ENCODE measurements at regions not wholly inside any gene's neighbourhood (a gene's known extent, or its start where the extent isn't known, plus 50 kb on each side); places are given as distances from the start of the nearest gene placed in this dataset.
"Not testable (repeated sequence)": the region's sequence is repeated elsewhere in the genome, so short reads cannot be mapped to it uniquely, and the experiment has no call there.

DNA sequence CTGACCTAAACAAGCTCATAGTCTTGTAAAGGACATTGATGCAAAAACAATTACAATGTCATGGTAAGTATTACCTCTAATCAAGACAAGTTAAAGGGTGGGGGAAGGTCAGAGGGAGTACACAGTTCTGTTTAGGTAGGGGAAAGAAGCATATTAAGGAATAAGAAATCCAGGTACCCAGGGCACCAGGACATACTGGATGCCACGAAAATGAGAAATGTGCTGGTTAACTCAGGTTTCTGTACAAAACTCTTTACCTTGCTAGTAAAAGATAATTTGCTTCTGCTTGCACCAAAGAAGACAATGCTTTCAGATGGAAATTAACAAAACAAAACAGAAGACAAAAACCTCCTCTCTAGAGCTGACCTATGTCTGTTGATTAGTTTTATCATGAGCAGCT, 70.7 kb upstream of the MED13 start:
- no peak for ATAC-seq
- no peak overlapping the region for H3K27ac Mint-ChIP-seq
- TF ChIP-seq, protein P1, sequence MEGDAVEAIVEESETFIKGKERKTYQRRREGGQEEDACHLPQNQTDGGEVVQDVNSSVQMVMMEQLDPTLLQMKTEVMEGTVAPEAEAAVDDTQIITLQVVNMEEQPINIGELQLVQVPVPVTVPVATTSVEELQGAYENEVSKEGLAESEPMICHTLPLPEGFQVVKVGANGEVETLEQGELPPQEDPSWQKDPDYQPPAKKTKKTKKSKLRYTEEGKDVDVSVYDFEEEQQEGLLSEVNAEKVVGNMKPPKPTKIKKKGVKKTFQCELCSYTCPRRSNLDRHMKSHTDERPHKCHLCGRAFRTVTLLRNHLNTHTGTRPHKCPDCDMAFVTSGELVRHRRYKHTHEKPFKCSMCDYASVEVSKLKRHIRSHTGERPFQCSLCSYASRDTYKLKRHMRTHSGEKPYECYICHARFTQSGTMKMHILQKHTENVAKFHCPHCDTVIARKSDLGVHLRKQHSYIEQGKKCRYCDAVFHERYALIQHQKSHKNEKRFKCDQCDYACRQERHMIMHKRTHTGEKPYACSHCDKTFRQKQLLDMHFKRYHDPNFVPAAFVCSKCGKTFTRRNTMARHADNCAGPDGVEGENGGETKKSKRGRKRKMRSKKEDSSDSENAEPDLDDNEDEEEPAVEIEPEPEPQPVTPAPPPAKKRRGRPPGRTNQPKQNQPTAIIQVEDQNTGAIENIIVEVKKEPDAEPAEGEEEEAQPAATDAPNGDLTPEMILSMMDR (IDR thresholded peaks at IDR 0.05) = no peak
- H3K27me3 Mint-ChIP-seq = peaks cover 18% of the 10 kb centered on the region
- no peaks in the 10 kb centered on the region for H3K4me1 Mint-ChIP-seq (ENCODE audit: low read depth)
- H3K36me3 Mint-ChIP-seq (ENCODE audit: low read depth) = no peaks in the 10 kb centered on the region
- DNase-seq = no peak
- ChIA-PET POLR2A (no interaction called here), CTCF (no interaction called here)
- intact Hi-C loops (cut with micrococcal nuclease) = no loop called here
- no peaks in the 10 kb centered on the region for H3K9me3 Mint-ChIP-seq
- H3K4me3 Mint-ChIP-seq = no peak overlapping the region

DNA sequence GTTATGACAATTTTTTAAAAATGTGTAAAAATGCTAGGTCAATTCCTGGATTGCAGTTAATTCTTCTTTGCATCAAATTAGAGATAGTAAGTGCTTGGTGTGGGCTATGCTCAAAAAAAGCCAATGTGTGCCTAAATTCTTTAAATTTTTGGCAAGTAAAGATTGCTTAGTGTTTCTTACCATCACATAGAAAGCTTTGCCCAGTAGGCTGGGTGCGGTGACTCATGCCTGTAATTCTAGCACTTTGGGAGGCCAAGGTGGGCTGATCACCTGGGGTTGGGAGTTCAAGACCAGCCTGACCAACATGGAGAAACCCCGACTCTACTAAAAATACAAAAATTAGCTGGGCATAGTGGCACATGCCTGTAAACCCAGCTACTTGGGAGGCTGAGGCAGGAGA, 70.0 kb upstream of the MED13 start:
- DNase-seq; H3K4me1 Mint-ChIP-seq (ENCODE audit: low read depth); H3K9me3 Mint-ChIP-seq; ATAC-seq; H3K27ac Mint-ChIP-seq; H3K4me3 Mint-ChIP-seq; CTCF ChIA-PET; H3K36me3 Mint-ChIP-seq (ENCODE audit: low read depth); intact Hi-C loops (cut with micrococcal nuclease); POLR2A ChIA-PET: not testable (repeated sequence)
- H3K27me3 Mint-ChIP-seq = peaks cover 15% of the 10 kb centered on the region

DNA sequence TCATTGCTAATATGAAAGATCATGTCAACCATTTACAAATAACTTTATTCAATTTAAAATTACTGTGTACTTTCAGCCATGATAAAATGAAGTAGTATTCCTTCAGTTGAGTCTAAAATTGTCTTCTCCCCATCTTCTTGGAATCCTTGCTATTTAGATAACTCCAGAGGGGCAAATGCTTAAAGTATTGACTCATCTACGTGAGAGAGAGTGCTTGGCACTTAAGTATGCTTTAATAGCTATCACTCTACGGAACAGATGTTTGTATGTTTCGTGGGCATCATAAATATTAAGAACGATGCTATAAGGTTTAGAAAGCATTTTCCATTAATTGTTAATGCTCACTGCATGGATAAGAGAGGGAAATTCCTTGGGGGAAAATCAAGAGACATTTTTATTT, 69.3 kb upstream of the MED13 start:
- H3K9me3 Mint-ChIP-seq = no peaks in the 10 kb centered on the region
- H3K36me3 Mint-ChIP-seq (ENCODE audit: low read depth) = no peaks in the 10 kb centered on the region
- no peaks in the 10 kb centered on the region for H3K4me1 Mint-ChIP-seq (ENCODE audit: low read depth)
- H3K27me3 Mint-ChIP-seq = peaks cover 12% of the 10 kb centered on the region
- DNase-seq (no peak), ATAC-seq (no peak)
- POLR2A ChIA-PET = no interaction called here
- H3K4me3 Mint-ChIP-seq = no peak overlapping the region
- H3K27ac Mint-ChIP-seq = no peak overlapping the region
- CTCF ChIA-PET = interaction anchor here (1.0 kb wide), 1 partner anchor 13 kb away, joined by 3 read pairs; no protein-coding TSS in a partner anchor
- TF ChIP-seq, protein P1 (IDR thresholded peaks at IDR 0.05) = no peak
- intact Hi-C loops (cut with micrococcal nuclease) = no loop called here

DNA sequence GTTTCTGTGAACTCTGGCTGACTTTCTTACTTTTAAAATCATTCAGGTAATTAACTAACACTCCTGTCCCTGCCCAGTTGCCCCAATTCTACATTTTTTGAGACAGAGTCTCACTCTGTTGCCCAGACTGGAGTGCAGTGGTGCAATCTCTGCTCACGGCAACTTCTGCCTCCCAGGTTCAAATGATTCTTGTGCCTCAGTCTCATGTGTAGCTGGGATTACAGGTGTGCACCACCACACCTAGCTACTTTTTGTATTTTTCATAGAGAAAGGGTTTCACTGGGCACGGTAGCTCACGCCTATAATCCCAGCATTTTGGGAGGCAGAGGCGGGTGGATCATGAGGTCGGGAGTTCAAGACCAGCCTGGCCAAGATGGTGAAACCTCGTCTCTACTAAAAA, 66.2 kb upstream of the MED13 start:
- ATAC-seq; DNase-seq; H3K27ac Mint-ChIP-seq; intact Hi-C loops (cut with micrococcal nuclease); POLR2A ChIA-PET; H3K36me3 Mint-ChIP-seq (ENCODE audit: low read depth); H3K9me3 Mint-ChIP-seq; H3K4me3 Mint-ChIP-seq; H3K4me1 Mint-ChIP-seq (ENCODE audit: low read depth); CTCF ChIA-PET: not testable (repeated sequence)
- peaks cover 12% of the 10 kb centered on the region for H3K27me3 Mint-ChIP-seq

DNA sequence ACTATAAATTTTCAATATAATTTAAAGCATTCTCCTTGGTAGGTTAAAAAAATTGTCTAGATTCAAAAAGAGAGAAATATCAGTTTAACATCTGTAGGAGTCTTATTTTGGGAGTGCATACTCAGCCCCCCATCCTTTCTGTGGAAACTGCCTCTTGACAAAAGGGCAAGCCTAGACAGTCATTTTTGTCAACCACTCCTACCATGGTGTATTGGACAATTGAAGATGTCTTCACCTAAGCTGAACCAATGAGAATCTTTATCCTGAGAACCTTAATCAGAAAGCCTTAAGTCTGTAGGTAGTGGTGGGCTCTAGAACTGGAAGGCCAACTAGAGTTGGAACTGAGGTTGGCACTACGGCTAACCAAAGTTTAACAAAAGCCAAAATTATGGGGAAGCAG, 65.7 kb upstream of the MED13 start:
- ATAC-seq (no peak), DNase-seq (no peak)
- Mint-ChIP-seq H3K9me3 (no peaks in the 10 kb centered on the region), H3K4me3 (no peak overlapping the region), H3K27ac (no peak overlapping the region), H3K36me3 (ENCODE audit: low read depth) (no peaks in the 10 kb centered on the region), H3K4me1 (ENCODE audit: low read depth) (no peaks in the 10 kb centered on the region), H3K27me3 (peaks cover 13% of the 10 kb centered on the region)
- TF ChIP-seq, protein P1 (IDR thresholded peaks at IDR 0.05) = no peak
- POLR2A ChIA-PET = no interaction called here
- CTCF ChIA-PET = no interaction called here
- intact Hi-C loops (cut with micrococcal nuclease) = no loop called here

DNA sequence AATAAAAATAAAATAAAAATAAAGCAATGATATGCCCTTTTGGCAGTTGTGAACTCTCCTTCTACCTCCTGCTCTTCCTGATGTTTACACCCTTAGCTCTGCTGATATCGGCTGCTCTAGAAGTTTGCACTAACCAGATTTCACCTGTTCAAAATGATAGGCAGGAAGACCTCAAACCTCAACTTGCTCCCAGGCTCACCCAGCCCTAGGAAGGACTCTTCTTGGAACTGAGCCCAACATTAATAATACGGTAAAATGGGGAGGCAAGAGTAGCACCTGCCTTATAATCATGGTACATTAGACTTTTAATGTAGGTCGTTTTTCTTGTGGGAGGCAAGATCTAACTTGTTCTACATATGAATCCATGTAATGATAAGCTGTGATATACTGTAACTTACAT, 61.2 kb upstream of the MED13 start:
- Mint-ChIP-seq H3K27me3 (peaks cover 23% of the 10 kb centered on the region), H3K36me3 (ENCODE audit: low read depth) (no peaks in the 10 kb centered on the region), H3K9me3 (no peaks in the 10 kb centered on the region), H3K4me1 (ENCODE audit: low read depth) (no peaks in the 10 kb centered on the region), H3K27ac (no peak overlapping the region), H3K4me3 (no peak overlapping the region)
- ChIA-PET CTCF (no interaction called here), POLR2A (no interaction called here)
- intact Hi-C loops (cut with micrococcal nuclease) = no loop called here
- TF ChIP-seq, protein P1 (IDR thresholded peaks at IDR 0.05) = no peak
- DNase-seq (no peak), ATAC-seq (no peak)

Measured in activated CD8-positive, alpha-beta T cell treated with anti-CD3 and anti-CD28 coated beads for 36 hours (primary cell).